ENCODE measurements at regions not wholly inside any gene's neighbourhood (a gene's known extent, or its start where the extent isn't known, plus 50 kb on each side); places are given as distances from the start of the nearest gene placed in this dataset.

DNA sequence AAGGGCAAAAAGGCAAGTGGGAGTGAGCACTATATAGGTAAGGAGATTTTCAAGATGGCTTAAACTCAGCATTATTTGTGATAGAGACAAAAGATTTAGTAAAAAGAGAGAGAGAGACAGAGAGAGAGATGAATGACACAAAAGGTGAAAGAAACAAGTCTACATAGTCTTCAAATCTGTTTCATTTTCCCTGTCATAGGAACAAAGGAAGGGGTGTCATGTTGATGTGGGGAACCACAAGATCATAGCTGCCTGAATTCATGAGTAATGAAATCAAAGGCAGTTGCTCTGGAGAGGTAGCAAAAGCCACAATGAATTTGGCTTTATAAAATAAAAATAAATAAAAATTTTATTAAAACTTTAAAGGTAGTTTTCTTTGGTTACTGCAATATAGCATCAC is 67.2 kb upstream of the PHIP start:
- Histone ChIP-seq H3K4me1 (ENCODE audit: insufficient read depth, low read length) (no peaks in the 10 kb centered on the region), H3K36me3 (ENCODE audit: insufficient read depth, low read length) (no peaks in the 10 kb centered on the region), H3K9me3 (ENCODE audit: control insufficient read depth in 1 of 2, insufficient read depth in 1 of 2, low read length in 2 of 2) (no peaks in the 10 kb centered on the region), H3K27ac (ENCODE audit: low read depth in 1 of 2, low read length in 2 of 2) (no peak overlapping the region), H3K4me3 (ENCODE audit: low read length) (no peak overlapping the region), H3K27me3 (ENCODE audit: control insufficient read depth in 1 of 2, insufficient read depth in 2 of 2, low read length in 2 of 2) (peaks cover 0 to 3% of the 10 kb centered on the region in 2 experiments)
- TF ChIP-seq, protein P1, sequence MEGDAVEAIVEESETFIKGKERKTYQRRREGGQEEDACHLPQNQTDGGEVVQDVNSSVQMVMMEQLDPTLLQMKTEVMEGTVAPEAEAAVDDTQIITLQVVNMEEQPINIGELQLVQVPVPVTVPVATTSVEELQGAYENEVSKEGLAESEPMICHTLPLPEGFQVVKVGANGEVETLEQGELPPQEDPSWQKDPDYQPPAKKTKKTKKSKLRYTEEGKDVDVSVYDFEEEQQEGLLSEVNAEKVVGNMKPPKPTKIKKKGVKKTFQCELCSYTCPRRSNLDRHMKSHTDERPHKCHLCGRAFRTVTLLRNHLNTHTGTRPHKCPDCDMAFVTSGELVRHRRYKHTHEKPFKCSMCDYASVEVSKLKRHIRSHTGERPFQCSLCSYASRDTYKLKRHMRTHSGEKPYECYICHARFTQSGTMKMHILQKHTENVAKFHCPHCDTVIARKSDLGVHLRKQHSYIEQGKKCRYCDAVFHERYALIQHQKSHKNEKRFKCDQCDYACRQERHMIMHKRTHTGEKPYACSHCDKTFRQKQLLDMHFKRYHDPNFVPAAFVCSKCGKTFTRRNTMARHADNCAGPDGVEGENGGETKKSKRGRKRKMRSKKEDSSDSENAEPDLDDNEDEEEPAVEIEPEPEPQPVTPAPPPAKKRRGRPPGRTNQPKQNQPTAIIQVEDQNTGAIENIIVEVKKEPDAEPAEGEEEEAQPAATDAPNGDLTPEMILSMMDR (IDR thresholded peaks at IDR 0.05) = no peak
- H3K27ac Mint-ChIP-seq = no peak overlapping the region
- no peaks in the 10 kb centered on the region for H3K9me3 Mint-ChIP-seq
- POLR2A ChIA-PET = no interaction called here
- H3K36me3 Mint-ChIP-seq (ENCODE audit: low read depth) = no peaks in the 10 kb centered on the region
- no peak overlapping the region for H3K4me3 Mint-ChIP-seq
- CTCF ChIA-PET = no interaction called here
- intact Hi-C loops (cut with DNase I, micrococcal nuclease) = no loop called here
- H3K27me3 Mint-ChIP-seq = no peaks in the 10 kb centered on the region
- H3K4me1 Mint-ChIP-seq (ENCODE audit: low read depth) = no peaks in the 10 kb centered on the region
- DNase-seq = no peak
- no peak for ATAC-seq (ENCODE audit: poor library complexity)

DNA sequence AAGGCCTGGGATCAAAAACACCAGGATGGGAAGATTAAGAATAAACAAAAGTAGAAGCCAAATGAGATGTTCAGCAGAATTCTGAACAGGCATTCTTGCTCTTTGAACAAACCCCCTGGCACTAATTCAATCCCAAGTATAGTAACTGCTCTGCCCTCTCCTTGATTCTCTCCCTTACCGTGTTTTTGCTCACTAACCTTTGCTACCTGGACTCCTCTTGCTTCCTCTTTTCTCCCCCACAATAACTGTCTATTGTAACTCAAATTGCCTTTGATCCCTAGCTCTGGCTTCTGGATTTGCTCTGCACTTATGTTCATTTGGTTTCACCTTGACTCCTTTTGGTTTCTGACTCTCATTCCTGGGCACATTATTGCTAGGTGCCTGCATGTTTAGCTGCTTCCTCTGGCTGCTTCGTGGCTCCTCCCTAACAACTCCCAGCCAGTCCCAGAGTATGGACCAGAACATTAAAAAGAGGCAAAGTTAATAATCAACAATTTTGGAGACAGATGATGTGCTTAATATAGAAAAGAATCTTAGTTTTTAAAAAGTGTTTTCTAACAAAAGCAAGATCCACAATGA is 65.4 kb upstream of the PHIP start:
- ChIA-PET POLR2A (no interaction called here), CTCF (no interaction called here)
- TF ChIP-seq, protein P1 (IDR thresholded peaks at IDR 0.05) = no peak
- no peak overlapping the region for H3K27ac ChIP-seq (ENCODE audit: low read depth in 1 of 2, low read length in 2 of 2)
- Mint-ChIP-seq H3K36me3 (ENCODE audit: low read depth) (no peaks in the 10 kb centered on the region), H3K4me1 (ENCODE audit: low read depth) (no peaks in the 10 kb centered on the region), H3K27ac (no peak overlapping the region), H3K27me3 (no peaks in the 10 kb centered on the region), H3K9me3 (peaks cover 3% of the 10 kb centered on the region), H3K4me3 (no peak overlapping the region)
- no peak for DNase-seq
- no peak for ATAC-seq (ENCODE audit: poor library complexity)
- H3K9me3 ChIP-seq (ENCODE audit: control insufficient read depth in 1 of 2, insufficient read depth in 1 of 2, low read length in 2 of 2) = no peaks in the 10 kb centered on the region
- H3K36me3 ChIP-seq (ENCODE audit: insufficient read depth, low read length) = no peaks in the 10 kb centered on the region
- no peak overlapping the region for H3K4me3 ChIP-seq (ENCODE audit: low read length)
- peaks cover 0 to 3% of the 10 kb centered on the region in 2 experiments for H3K27me3 ChIP-seq (ENCODE audit: control insufficient read depth in 1 of 2, insufficient read depth in 2 of 2, low read length in 2 of 2)
- intact Hi-C loops (cut with DNase I, micrococcal nuclease) = no loop called here
- H3K4me1 ChIP-seq (ENCODE audit: insufficient read depth, low read length) = no peaks in the 10 kb centered on the region

DNA sequence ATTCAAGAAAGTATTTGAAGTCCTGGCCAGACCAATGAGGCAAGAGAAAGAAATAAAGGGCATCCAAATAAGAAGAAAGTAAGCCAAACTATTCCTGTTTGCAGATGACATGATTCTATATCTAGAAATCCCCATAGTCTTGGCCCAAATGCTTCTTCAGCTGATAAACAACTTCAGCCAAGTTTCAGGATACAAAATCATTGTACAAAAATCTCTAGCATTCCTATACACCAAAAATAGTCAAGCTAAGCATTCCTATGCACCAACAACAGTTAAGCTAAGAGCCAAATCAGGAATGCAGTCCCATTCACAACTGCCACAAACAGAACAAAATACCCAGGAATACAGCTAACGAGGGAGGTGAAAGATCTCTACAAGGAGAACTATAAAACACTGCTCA is 60.1 kb upstream of the PHIP start:
- Mint-ChIP-seq H3K27me3 (peaks cover 19% of the 10 kb centered on the region), H3K36me3 (ENCODE audit: low read depth) (no peaks in the 10 kb centered on the region), H3K9me3 (peaks cover 12% of the 10 kb centered on the region), H3K4me3 (no peak overlapping the region), H3K27ac (no peak overlapping the region), H3K4me1 (ENCODE audit: low read depth) (no peaks in the 10 kb centered on the region)
- no peak overlapping the region for H3K27ac ChIP-seq (ENCODE audit: low read depth in 1 of 2, low read length in 2 of 2)
- H3K27me3 ChIP-seq (ENCODE audit: control insufficient read depth in 1 of 2, insufficient read depth in 2 of 2, low read length in 2 of 2) = peaks cover 3 to 10% of the 10 kb centered on the region in 2 experiments
- no peak overlapping the region for H3K4me3 ChIP-seq (ENCODE audit: low read length)
- ChIA-PET POLR2A (no interaction called here), CTCF (no interaction called here)
- H3K36me3 ChIP-seq (ENCODE audit: insufficient read depth, low read length) = no peaks in the 10 kb centered on the region
- no peak for DNase-seq
- no peaks in the 10 kb centered on the region for H3K4me1 ChIP-seq (ENCODE audit: insufficient read depth, low read length)
- H3K9me3 ChIP-seq (ENCODE audit: control insufficient read depth in 1 of 2, insufficient read depth in 1 of 2, low read length in 2 of 2) = peaks cover 5 to 19% of the 10 kb centered on the region in 2 experiments
- no peak for ATAC-seq (ENCODE audit: poor library complexity)
- TF ChIP-seq, protein P1 (IDR thresholded peaks at IDR 0.05) = no peak
- intact Hi-C loops (cut with DNase I, micrococcal nuclease) = no loop called here

All from CD4-positive, alpha-beta T cell (primary cell).